SK-N-SH treated with all-trans-retinoic acid at 6 μM for 48 hours (cell line): ENCODE measurements at regions not wholly inside any gene's neighbourhood (a gene's known extent, or its start where the extent isn't known, plus 50 kb on each side); places are given as distances from the start of the nearest gene placed in this dataset.
A peak's percentile ranks its signal among the peaks of the same experiment; 100 is the strongest.

Experiments
- ARNTL ChIP-seq: fragments of 450-650 bp; formaldehyde crosslinking; IDR thresholded peaks from 2 replicates; pipeline ENCODE4 v1.5.0; 2020; ENCODE audit warnings: low read depth, mild to moderate bottlenecking, moderate library complexity, borderline replicate concordance
- CSDC2 ChIP-seq: fragments of 250-450 bp; sonication (Bioruptor Pico); IDR thresholded peaks from 2 replicates; pipeline ENCODE4 v1.5.0; 2020; ENCODE audit warnings: mild to moderate bottlenecking, moderate library complexity
- ESRRG ChIP-seq: fragments of 250-450 bp; sonication (Bioruptor Pico); IDR thresholded peaks from 2 replicates; pipeline ENCODE4 v1.6.1; 2021; ENCODE audit warnings: mild to moderate bottlenecking
- GLIS3 ChIP-seq: fragments of 250-450 bp; sonication (Bioruptor Pico); IDR thresholded peaks from 2 replicates; pipeline ENCODE4 v1.5.0; 2020; ENCODE audit warnings: mild to moderate bottlenecking, moderate library complexity
- ISL1 ChIP-seq: fragments of 250-450 bp; sonication (Bioruptor Pico); IDR thresholded peaks from 2 replicates; pipeline ENCODE4 v2.1.2; 2022; ENCODE audit warnings: mild to moderate bottlenecking, moderate library complexity
- OSR1 ChIP-seq: fragments of 250-450 bp; sonication (Bioruptor Pico); IDR thresholded peaks from 2 replicates; pipeline ENCODE4 v1.8.0; 2022; ENCODE audit warnings: moderate library complexity, mild to moderate bottlenecking, inconsistent platforms
- PATZ1 ChIP-seq: fragments of 250-450 bp; sonication (Bioruptor Pico); IDR thresholded peaks from 2 replicates; pipeline ENCODE4 v1.8.0; 2020; ENCODE audit warnings: mild to moderate bottlenecking, moderate library complexity, borderline replicate concordance
- POU6F1 ChIP-seq: fragments of 250-450 bp; sonication (Bioruptor Pico); IDR thresholded peaks from 2 replicates; pipeline ENCODE4 v1.8.0; 2021; ENCODE audit warnings: low read depth, mild to moderate bottlenecking, moderate library complexity, borderline replicate concordance
- TOX ChIP-seq: fragments of 250-450 bp; sonication (Bioruptor Pico); IDR thresholded peaks from 2 replicates; pipeline ENCODE4 v1.8.0; 2021; ENCODE audit warnings: mild to moderate bottlenecking, moderate library complexity, borderline replicate concordance
- TSHZ2 ChIP-seq: fragments of 250-450 bp; sonication (Bioruptor Pico); IDR thresholded peaks from 2 replicates; pipeline ENCODE4 v1.5.0; 2020; ENCODE audit warnings: mild to moderate bottlenecking, moderate library complexity
- ZFP3 ChIP-seq: fragments of 250-450 bp; sonication (Bioruptor Pico); IDR thresholded peaks from 2 replicates; pipeline ENCODE4 v1.5.0; 2020; ENCODE audit warnings: mild to moderate bottlenecking, moderate library complexity
- ZNF565 ChIP-seq: fragments of 450-650 bp; formaldehyde crosslinking; conservative IDR thresholded peaks from 2 replicates; pipeline ENCODE4 v1.5.0; 2020; ENCODE audit warnings: low read depth, mild to moderate bottlenecking, moderate library complexity
- ZNF8 ChIP-seq: fragments of 450-650 bp; formaldehyde crosslinking; IDR thresholded peaks from 2 replicates; pipeline ENCODE4 v1.5.0; 2020; ENCODE audit warnings: mild to moderate bottlenecking, moderate library complexity

GRCh38 chr12:127809275-127809674, 457.7 kb upstream of the TMEM132C start:
- no peak for TF ChIP-seq POU6F1
- TF ChIP-seq ZFP3 (CRISPR knock-in tag), result no peak
- TF ChIP-seq CSDC2 (CRISPR knock-in tag), result no peak
- no peak for TF ChIP-seq TSHZ2 (CRISPR knock-in tag)
- no peak for TF ChIP-seq ESRRG (CRISPR knock-in tag)
- no peak for TF ChIP-seq ARNTL (CRISPR knock-in tag)
- TF ChIP-seq PATZ1 (CRISPR knock-in tag), result no peak
- no peak for TF ChIP-seq ZNF565 (CRISPR knock-in tag)
- TF ChIP-seq OSR1 (CRISPR knock-in tag), result no peak
- no peak for TF ChIP-seq TOX (CRISPR knock-in tag)
- no peak for TF ChIP-seq ZNF8 (CRISPR knock-in tag)
- TF ChIP-seq GLIS3 (CRISPR knock-in tag), result no peak
- TF ChIP-seq ISL1 (CRISPR knock-in tag), result peak; percentile 96
